GM21723 (cell line): ENCODE measurements at regions not wholly inside any gene's neighbourhood (a gene's known extent, or its start where the extent isn't known, plus 50 kb on each side); places are given as distances from the start of the nearest gene placed in this dataset.
"Not testable (repeated sequence)": the region's sequence is repeated elsewhere in the genome, so short reads cannot be mapped to it uniquely, and the experiment has no call there.

ENCODE experiments used
- ATAC-seq: cut with Tn5 transposase; IDR thresholded peaks from one replicate; pipeline ENCODE4 v1.9.1; 2021; ENCODE audit warnings: mild to moderate bottlenecking, moderate library complexity; ENCODE audit not compliant: unreplicated experiment

DNA sequence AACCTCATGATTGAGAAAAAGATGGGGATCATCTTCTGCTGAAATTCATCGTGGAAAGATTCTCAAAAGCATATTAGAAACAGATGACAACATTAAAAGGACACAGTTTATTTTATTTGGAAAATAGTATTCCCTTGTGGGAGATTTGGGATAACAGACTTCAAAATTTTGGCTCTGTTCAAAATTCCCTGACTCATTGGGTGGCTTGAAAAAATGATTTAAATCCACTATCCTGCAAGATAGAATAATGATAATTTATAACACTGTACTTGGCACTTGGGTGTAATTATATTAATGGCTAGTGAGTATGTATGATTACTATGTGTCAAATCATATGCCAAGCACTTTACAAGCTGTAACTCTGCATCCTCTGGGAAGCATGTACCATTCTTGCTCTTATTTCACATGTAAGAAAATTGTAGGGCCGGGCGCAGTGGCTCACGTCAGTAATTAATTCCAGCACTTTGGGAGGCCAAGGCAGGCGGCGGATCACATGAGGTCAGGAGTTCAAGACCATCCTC, 128.8 kb downstream of the LMNTD1 start:
- no peak for ATAC-seq

GRCh38 chr12:25423355-25424050, 129.6 kb downstream of the LMNTD1 start:
- ATAC-seq = no peak

GRCh38 chr12:25422241-25422640, 130.8 kb downstream of the LMNTD1 start:
- no peak for ATAC-seq

DNA sequence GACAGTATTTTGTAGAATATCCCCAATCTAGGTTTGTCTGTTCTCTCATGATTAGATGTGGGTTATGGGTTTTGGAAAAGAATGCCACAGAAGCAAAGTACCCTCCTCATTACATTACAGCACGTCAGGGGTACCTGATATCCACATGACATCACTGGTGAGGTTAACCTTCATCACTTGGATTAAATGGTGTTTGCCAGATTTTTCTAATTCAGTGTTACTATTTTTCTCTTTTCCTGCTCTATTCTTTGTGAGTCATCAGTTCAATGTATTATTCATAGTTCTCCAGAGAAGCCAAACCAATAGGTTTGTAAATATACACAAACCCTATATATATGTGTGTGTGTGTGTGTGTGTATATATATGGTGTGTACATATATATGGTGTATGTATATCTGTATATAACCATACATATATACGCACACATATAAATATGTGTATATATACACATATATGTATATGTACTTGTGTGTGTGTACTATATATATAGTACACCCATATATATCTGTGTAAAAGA, 131.4 kb downstream of the LMNTD1 start:
- ATAC-seq = no peak

DNA sequence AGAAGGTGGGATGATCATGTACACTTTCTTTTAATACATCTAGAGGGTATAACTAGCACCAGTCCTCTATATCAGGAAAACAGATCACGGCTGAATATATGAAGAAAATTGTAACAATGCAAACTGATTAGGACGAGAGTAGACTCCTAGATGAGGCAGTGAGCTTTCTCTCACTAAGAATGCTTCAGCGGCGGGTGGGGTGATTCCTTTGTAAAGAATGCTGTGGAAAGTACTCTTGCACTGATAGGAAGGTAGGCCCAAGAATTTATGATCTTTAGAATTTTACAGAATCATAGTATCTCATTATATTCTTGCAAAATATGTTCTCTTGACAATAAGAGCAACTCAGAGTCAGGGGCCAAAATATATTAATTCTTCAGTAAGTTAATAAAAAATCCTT, 133.0 kb downstream of the LMNTD1 start:
- ATAC-seq = no peak

GRCh38 chr12:25419595-25419994, 133.5 kb downstream of the LMNTD1 start:
- no peak for ATAC-seq

DNA sequence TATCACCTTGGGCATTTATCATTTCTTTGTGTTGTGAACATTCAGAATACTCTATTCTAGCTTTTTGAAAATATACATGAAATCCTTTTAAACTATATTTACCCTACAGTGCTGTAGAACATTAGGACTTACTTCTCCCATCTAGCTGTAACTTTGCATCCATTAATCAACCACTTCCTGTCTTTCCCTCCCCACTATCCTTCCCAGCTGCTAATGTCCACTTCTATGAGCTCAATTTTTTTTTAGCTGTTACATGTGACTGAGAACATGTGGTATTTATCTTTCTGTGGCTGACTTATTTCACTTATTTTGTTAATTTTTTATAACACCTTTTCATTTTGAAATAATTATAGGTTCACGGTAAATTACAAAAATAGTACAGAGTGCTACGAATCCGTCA, 136.0 kb downstream of the LMNTD1 start:
- no peak for ATAC-seq

GRCh38 chr12:25416516-25416915, 136.6 kb downstream of the LMNTD1 start:
- ATAC-seq = no peak

DNA sequence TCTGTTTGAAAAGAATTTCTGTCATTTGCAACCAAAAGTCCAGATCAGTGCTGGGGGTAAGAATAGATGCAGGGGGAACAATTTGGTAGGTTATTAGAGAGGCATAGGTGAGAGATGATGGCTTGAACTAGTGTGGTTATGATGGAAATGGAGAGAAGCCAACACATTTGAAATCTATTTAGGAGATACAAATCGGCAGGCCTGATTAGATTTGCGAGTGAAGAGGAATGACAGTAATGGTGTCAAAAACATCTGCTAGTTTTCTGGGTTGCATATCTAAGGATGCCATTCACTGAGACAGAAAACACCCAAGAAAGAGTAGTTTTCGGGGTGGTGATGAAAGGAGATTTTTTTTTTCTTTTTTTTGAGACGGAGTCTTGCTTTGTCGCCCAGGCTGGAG, 138.1 kb downstream of the LMNTD1 start:
- ATAC-seq = no peak

DNA sequence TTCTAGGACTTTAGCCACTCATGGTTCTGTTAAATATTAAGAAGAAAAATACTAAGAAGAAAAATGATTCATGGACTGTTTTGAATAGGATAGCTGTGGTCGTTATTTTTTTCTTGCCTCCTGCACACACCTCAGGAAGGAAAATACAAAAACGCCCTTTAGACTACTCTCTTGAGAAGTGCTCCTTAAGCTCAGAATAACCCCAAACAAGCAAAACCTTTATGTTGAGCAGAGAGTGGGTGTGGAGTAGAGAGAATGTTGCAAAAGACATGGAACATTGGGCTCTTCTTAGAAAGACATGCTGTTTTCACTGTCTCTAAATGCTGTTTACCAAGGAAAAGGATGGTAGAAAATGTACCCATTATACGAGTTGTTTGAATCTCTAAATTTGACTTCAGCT, 140.3 kb downstream of the LMNTD1 start:
- ATAC-seq = no peak

DNA sequence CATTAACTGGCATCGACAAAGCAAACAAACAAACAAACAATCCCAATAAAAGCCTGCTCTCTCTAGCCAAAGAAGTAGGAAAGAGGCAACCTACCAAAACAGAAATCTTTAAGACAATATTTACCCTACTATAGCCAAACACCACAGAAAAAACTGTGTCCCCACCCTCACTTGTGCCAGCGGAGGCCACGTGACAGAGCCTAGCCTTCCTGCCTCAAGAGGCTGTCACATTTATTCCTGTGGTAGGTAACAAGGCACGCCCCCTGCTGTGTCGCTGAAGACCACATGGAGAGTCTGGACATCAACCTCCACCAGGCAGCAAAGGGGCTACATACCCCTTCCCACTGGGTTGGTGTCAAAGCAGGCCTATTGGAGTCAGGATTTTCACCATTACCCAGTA, 148.1 kb downstream of the LMNTD1 start:
- no peak for ATAC-seq

DNA sequence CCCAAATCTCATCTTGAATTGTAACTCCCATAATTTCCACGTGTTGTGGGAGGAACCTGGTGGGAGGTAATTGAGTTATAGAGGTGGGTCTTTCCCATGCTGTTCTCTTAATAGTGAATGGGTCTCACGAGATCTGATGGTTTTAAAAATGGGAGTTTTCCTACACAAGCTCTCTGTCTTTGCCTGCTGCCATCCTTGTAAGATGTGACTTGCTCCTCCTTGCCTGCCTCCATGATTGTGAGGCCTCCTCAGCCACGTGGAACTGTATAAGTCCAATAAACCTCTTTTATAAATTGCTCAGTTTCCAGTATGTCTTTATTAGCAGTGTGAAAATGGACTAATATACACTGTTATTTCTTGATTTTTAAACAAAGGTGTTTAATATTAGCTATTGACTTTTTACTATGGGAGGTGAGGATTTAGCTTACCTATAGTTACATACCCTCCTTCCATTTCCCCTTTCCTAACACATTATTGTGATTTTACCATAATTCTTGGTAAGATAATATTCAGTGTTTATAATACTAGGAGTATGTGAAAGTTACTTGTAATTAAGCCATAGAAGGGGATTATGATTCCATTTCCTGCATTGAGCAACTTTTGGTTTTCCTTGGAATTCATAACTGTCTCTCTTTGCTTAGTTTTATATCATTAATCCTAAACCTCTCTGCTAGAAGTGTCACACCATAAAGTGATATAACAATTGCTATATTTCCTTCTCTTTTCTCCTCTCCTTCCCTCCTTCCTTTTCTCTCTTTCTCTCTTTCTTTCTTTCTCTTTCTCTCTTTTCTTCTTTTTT, 151.0 kb upstream of the KRAS start:
- ATAC-seq = no peak

GRCh38 chr12:25397001-25397400, 146.3 kb upstream of the KRAS start:
- no peak for ATAC-seq

DNA sequence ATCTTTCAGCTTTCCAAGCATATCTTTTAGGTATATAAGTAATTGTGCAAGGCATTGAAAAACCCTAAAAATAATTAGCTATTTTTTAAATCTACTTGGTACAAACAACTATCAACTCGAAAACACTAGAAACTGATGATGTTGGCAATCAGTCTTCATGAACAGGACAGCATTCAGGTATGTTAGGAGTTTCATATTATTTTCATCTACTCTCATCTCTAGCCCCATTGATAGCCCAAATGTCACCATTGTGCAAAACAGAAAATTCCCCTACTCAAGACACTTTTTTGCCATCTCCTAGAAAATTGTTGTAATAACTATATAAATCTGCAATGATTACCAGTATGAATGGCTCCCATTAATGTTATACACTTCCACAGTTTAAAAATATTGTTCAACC, 144.5 kb upstream of the KRAS start:
- ATAC-seq = no peak

GRCh38 chr12:25394775-25395174, 144.0 kb upstream of the KRAS start:
- not testable (repeated sequence) for ATAC-seq

GRCh38 chr12:25394025-25394424, 143.3 kb upstream of the KRAS start:
- ATAC-seq = no peak

- ATAC-seq = not testable (repeated sequence)
Observed at GRCh38 chr12:25391346-25391745, 140.6 kb upstream of the KRAS start.

DNA sequence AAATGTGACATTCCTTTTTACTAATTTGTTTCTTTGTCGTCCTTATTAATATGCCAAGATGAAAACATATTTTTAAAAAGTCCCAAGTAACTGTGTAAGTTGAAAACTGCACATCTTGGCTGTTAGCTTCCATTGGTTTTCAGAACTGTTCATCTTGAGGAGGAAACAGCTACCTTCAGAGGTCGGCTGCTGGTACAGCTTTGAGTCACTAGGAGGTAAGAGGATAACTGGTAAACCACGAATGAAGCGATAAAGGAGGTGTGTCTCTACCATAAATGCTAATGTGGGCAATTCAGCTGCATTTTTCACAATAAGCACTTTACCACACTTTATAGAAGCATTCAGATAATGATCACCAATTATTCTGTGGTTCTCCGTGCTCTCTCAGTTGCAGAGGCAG, 137.5 kb upstream of the KRAS start:
- ATAC-seq = no peak

DNA sequence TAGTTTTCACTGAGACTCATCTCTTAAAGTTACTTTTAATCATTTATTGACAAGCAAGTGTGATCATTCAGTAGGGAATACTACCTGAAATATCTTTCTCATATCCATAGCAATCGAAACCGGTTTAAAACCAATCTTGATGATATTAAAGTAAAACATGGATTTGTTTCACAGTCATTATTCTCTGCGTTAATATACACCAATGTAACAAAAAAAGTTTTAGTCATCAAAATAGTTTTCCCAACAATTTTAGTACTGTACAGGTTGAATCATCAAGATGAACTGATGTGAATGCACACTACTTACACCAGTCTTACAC, 137.0 kb upstream of the KRAS start:
- ATAC-seq = no peak

DNA sequence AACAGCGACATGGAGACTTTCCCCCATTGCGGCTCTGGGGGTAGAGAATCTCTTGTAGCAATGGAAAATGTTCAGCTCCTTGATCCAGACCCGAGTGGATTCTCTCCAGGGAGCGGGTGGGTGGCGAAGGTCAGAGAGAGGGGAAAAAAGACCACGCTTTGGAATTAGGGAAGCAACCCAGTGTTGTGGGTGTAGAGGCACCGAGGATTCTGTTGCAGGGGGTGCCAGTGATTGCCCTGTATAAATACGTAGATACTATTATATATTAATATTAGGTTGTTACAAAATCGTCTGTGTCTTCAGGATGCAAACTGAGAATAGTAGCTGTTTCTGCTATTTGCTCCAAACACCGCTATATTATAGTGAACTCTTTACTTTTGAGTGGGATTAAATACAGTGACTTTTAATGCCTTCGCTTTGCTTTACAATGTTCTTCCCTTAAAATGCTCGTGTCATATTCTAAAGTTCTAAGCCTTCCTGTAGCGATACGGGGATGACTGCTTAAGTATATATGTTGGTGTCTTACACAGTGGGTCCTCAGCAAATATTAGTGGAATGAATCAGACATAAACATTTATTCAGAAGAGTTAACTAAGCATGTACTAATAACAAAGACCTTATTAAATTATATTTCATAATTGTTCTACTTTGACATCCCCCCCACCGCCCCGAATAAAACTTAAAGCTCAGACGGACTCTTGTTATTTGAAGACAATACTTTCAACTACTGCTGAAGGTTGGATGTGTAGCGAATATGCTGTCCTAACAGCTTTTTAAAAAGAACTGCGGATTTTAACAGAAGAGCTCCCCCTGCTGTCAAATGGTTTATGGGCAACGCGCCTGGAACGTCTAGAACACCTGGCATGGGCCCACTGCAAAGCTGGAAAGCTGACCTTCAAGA, 136.4 kb upstream of the KRAS start:
- ATAC-seq = peak; percentile 35

DNA sequence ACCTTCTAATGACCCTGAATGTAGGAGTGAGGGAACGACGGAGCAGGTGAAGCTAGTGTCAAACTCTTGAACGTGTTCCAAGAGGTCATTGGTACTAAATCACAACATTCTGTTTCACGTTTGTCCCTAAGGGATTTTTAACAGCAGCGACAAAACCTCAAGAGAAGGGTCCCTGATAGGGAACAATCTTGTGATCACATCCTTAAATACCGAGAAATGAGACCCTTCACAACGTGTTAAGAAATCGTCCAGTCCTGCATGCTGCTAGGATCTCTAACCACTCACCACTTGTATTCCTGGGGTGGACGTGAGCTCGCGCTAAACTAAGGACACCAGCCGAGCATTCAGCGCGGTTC, 134.1 kb upstream of the KRAS start:
- no peak for ATAC-seq
